ENCODE measurements at regions not wholly inside any gene's neighbourhood (a gene's known extent, or its start where the extent isn't known, plus 50 kb on each side); places are given as distances from the start of the nearest gene placed in this dataset.

- no peak for DNase-seq (ENCODE audit: low spot score)
- TF ChIP-seq CTCF (IDR thresholded peaks at IDR 0.05; ENCODE audit: extremely low read depth, missing control alignments), result no peak
Observed at GRCh38 chr2:17251171-17251570, 267.1 kb downstream of the RAD51AP2 start.

- no peak for DNase-seq (ENCODE audit: low spot score)
- TF ChIP-seq CTCF (IDR thresholded peaks at IDR 0.05; ENCODE audit: extremely low read depth, missing control alignments), result no peak
Observed at GRCh38 chr2:17249249-17249648, 269.0 kb downstream of the RAD51AP2 start.

GRCh38 chr2:17245906-17246305 lies 272.3 kb downstream of the RAD51AP2 start:
- no peak for DNase-seq (ENCODE audit: low spot score)

GRCh38 chr2:17242813-17243485 lies 275.3 kb downstream of the RAD51AP2 start:
- TF ChIP-seq CTCF (IDR thresholded peaks at IDR 0.05; ENCODE audit: extremely low read depth, missing control alignments), result no peak
- DNase-seq (ENCODE audit: low spot score), result no peak

More at GRCh38 chr2:17245906-17246305, 272.3 kb downstream of the RAD51AP2 start:
- no peak for TF ChIP-seq CTCF (IDR thresholded peaks at IDR 0.05; ENCODE audit: extremely low read depth, missing control alignments)

GRCh38 chr2:17239550-17239949 lies 278.7 kb downstream of the RAD51AP2 start:
- DNase-seq (ENCODE audit: low spot score), result no peak
- TF ChIP-seq CTCF (IDR thresholded peaks at IDR 0.05; ENCODE audit: extremely low read depth, missing control alignments), result no peak

GRCh38 chr2:17235167-17235566 lies 283.1 kb downstream of the RAD51AP2 start:
- no peak for DNase-seq (ENCODE audit: low spot score)
- TF ChIP-seq CTCF (IDR thresholded peaks at IDR 0.05; ENCODE audit: extremely low read depth, missing control alignments), result no peak

- TF ChIP-seq CTCF (IDR thresholded peaks at IDR 0.05; ENCODE audit: extremely low read depth, missing control alignments), result no peak
- no peak for DNase-seq (ENCODE audit: low spot score)
Observed at GRCh38 chr2:17232776-17233556, 285.3 kb downstream of the RAD51AP2 start.

Measured in GM20000 (cell line).